ENCODE measurements at regions not wholly inside any gene's neighbourhood (a gene's known extent, or its start where the extent isn't known, plus 50 kb on each side); places are given as distances from the start of the nearest gene placed in this dataset.

- TF ChIP-seq POLR2A (IDR thresholded peaks at IDR 0.05) (no peak), CTCF (IDR thresholded peaks at IDR 0.05) (no peak), POLR2AphosphoS5 (IDR thresholded peaks at IDR 0.05) (no peak)
- Histone ChIP-seq H3K27ac (no peak overlapping the region), H3K9me3 (no peaks in the 10 kb centered on the region), H3K4me1 (no peaks in the 10 kb centered on the region), H3K36me3 (no peaks in the 10 kb centered on the region), H3K27me3 (no peaks in the 10 kb centered on the region), H3K4me3 (no peak overlapping the region)
- no peak for DNase-seq (ENCODE audit: low spot score in 2 of 2)
- intact Hi-C loops (cut with DNase I; ENCODE audit: low total_unique reads): no loop called here
These were observed 80.2 kb upstream of the KRR1 start for GRCh38 chr12:75591628-75592027.

- Histone ChIP-seq H3K27me3 (no peaks in the 10 kb centered on the region), H3K36me3 (no peaks in the 10 kb centered on the region), H3K4me1 (no peaks in the 10 kb centered on the region), H3K4me3 (no peak overlapping the region), H3K9me3 (no peaks in the 10 kb centered on the region), H3K27ac (no peak overlapping the region)
- no peak for DNase-seq (ENCODE audit: low spot score in 2 of 2)
- TF ChIP-seq CTCF (IDR thresholded peaks at IDR 0.05) (no peak), POLR2A (IDR thresholded peaks at IDR 0.05) (no peak), POLR2AphosphoS5 (IDR thresholded peaks at IDR 0.05) (no peak)
- intact Hi-C loops (cut with DNase I; ENCODE audit: low total_unique reads): no loop called here
These were observed 78.4 kb upstream of the KRR1 start for GRCh38 chr12:75589801-75590200.

GRCh38 chr12:75587340-75588106 is 76.1 kb upstream of the KRR1 start:
- H3K4me1 ChIP-seq: no peaks in the 10 kb centered on the region
- intact Hi-C loops (cut with DNase I; ENCODE audit: low total_unique reads): no loop called here
- no peaks in the 10 kb centered on the region for H3K27me3 ChIP-seq

GRCh38 chr12:75585330-75585729 is 73.9 kb upstream of the KRR1 start:
- Histone ChIP-seq H3K4me1 (no peaks in the 10 kb centered on the region), H3K4me3 (no peak overlapping the region), H3K27ac (no peak overlapping the region), H3K36me3 (no peaks in the 10 kb centered on the region), H3K27me3 (no peaks in the 10 kb centered on the region), H3K9me3 (no peaks in the 10 kb centered on the region)
- DNase-seq (ENCODE audit: low spot score in 2 of 2): no peak
- no peak for TF ChIP-seq CTCF (IDR thresholded peaks at IDR 0.05)
- TF ChIP-seq POLR2AphosphoS5 (IDR thresholded peaks at IDR 0.05): no peak
- no peak for TF ChIP-seq POLR2A (IDR thresholded peaks at IDR 0.05)
- intact Hi-C loops (cut with DNase I; ENCODE audit: low total_unique reads): no loop called here

More at GRCh38 chr12:75587340-75588106, 76.1 kb upstream of the KRR1 start:
- H3K9me3 ChIP-seq: no peaks in the 10 kb centered on the region
- TF ChIP-seq POLR2A (IDR thresholded peaks at IDR 0.05): no peak
- TF ChIP-seq CTCF (IDR thresholded peaks at IDR 0.05): no peak
- no peak for TF ChIP-seq POLR2AphosphoS5 (IDR thresholded peaks at IDR 0.05)
- H3K4me3 ChIP-seq: no peak overlapping the region
- no peak overlapping the region for H3K27ac ChIP-seq
- no peaks in the 10 kb centered on the region for H3K36me3 ChIP-seq
- no peak for DNase-seq (ENCODE audit: low spot score in 2 of 2)

GRCh38 chr12:75583355-75583754 is 71.9 kb upstream of the KRR1 start:
- no peaks in the 10 kb centered on the region for H3K4me1 ChIP-seq
- intact Hi-C loops (cut with DNase I; ENCODE audit: low total_unique reads): no loop called here
- no peaks in the 10 kb centered on the region for H3K9me3 ChIP-seq
- TF ChIP-seq POLR2A (IDR thresholded peaks at IDR 0.05) (no peak), CTCF (IDR thresholded peaks at IDR 0.05) (no peak), POLR2AphosphoS5 (IDR thresholded peaks at IDR 0.05) (no peak)
- no peaks in the 10 kb centered on the region for H3K27me3 ChIP-seq
- H3K4me3 ChIP-seq: no peak overlapping the region
- H3K27ac ChIP-seq: no peak overlapping the region
- no peak for DNase-seq (ENCODE audit: low spot score in 2 of 2)
- no peaks in the 10 kb centered on the region for H3K36me3 ChIP-seq

Data from breast epithelium (tissue), 4 donors.